WERI-Rb-1 (cell line): ENCODE measurements at regions not wholly inside any gene's neighbourhood (a gene's known extent, or its start where the extent isn't known, plus 50 kb on each side); places are given as distances from the start of the nearest gene placed in this dataset.

Experiments
- DNase-seq: peaks from one replicate; pipeline ENCODE4 v3.0.0-alpha.2; 2020
- H3K27ac ChIP-seq: fragments of 250-450 bp; sonication (Bioruptor Pico); 2 replicates; pipeline ENCODE4 v1.5.1; 2020; ENCODE audit warnings: mild to moderate bottlenecking, moderate library complexity
- H3K27me3 ChIP-seq: fragments of 250-450 bp; sonication (Bioruptor Pico); 2 replicates; pipeline ENCODE4 v1.5.1; 2021; ENCODE audit warnings: mild to moderate bottlenecking, low read depth, moderate library complexity; ENCODE audit not compliant: insufficient read depth, severe bottlenecking
- H3K36me3 ChIP-seq: fragments of 250-450 bp; sonication (Bioruptor Pico); 2 replicates; pipeline ENCODE4 v1.5.1; 2020; ENCODE audit warnings: mild to moderate bottlenecking, moderate library complexity
- H3K4me3 ChIP-seq: 2 replicates; pipeline ENCODE4 v1.5.1; 2011; ENCODE audit warnings: low read depth, mild to moderate bottlenecking, control low read depth, low read length
- H3K9me3 ChIP-seq: fragments of 250-450 bp; sonication (Bioruptor Pico); 2 replicates; pipeline ENCODE4 v1.5.1; 2021; ENCODE audit warnings: mild to moderate bottlenecking, moderate library complexity; ENCODE audit not compliant: severe bottlenecking
- CTCF ChIP-seq: IDR thresholded peaks from 2 replicates; pipeline ENCODE4 v1.5.1; 2011; ENCODE audit warnings: low read depth, mild to moderate bottlenecking, control low read depth, inconsistent platforms, low read length

GRCh38 chr20:39897781-39898466 is 791.1 kb downstream of the MAFB start:
- DNase-seq = no peak
- peaks cover 35% of the 10 kb centered on the region for H3K27me3 ChIP-seq
- H3K36me3 ChIP-seq = no peaks in the 10 kb centered on the region
- TF ChIP-seq CTCF = no peak
- H3K4me3 ChIP-seq = no peak overlapping the region
- no peaks in the 10 kb centered on the region for H3K9me3 ChIP-seq
- no peak overlapping the region for H3K27ac ChIP-seq

- no peak for TF ChIP-seq CTCF
- Histone ChIP-seq H3K27me3 (peaks cover 30% of the 10 kb centered on the region), H3K36me3 (no peaks in the 10 kb centered on the region), H3K27ac (no peak overlapping the region), H3K4me3 (no peak overlapping the region), H3K9me3 (no peaks in the 10 kb centered on the region)
- DNase-seq = no peak
Observed at GRCh38 chr20:39897058-39897457, 792.0 kb downstream of the MAFB start.

GRCh38 chr20:39894067-39894466 is 795.0 kb downstream of the MAFB start:
- DNase-seq = no peak
- Histone ChIP-seq H3K9me3 (no peaks in the 10 kb centered on the region), H3K27ac (no peak overlapping the region), H3K27me3 (peaks cover 23% of the 10 kb centered on the region), H3K36me3 (no peaks in the 10 kb centered on the region), H3K4me3 (no peak overlapping the region)
- no peak for TF ChIP-seq CTCF

- Histone ChIP-seq H3K4me3 (no peak overlapping the region), H3K27me3 (peaks cover 20% of the 10 kb centered on the region), H3K36me3 (no peaks in the 10 kb centered on the region), H3K27ac (no peak overlapping the region), H3K9me3 (no peaks in the 10 kb centered on the region)
- DNase-seq = no peak
- no peak for TF ChIP-seq CTCF
Observed at GRCh38 chr20:39893003-39893685, 795.9 kb downstream of the MAFB start.

- no peak for DNase-seq
- Histone ChIP-seq H3K27ac (no peak overlapping the region), H3K36me3 (no peaks in the 10 kb centered on the region), H3K4me3 (no peak overlapping the region), H3K27me3 (peaks cover 18% of the 10 kb centered on the region), H3K9me3 (no peaks in the 10 kb centered on the region)
- TF ChIP-seq CTCF = no peak
Observed at GRCh38 chr20:39890697-39891096, 798.3 kb downstream of the MAFB start.
